AG04450 (cell line): ENCODE measurements at regions not wholly inside any gene's neighbourhood (a gene's known extent, or its start where the extent isn't known, plus 50 kb on each side); places are given as distances from the start of the nearest gene placed in this dataset.
"Not testable (repeated sequence)": the region's sequence is repeated elsewhere in the genome, so short reads cannot be mapped to it uniquely, and the experiment has no call there.

Experiments
- CTCF ChIA-PET: fragments of 300-600, 350-600 bp; formaldehyde crosslinking; extraction: SDS; loops from one replicate; lab custom pipeline; 2022; ENCODE audit warnings: antibody characterized with exemption, inconsistent platforms; lab: Charles Lee
- POLR2A ChIA-PET: fragments of 350-600 bp; formaldehyde crosslinking; extraction: SDS; loops from one replicate; lab custom pipeline; 2021; ENCODE audit warnings: antibody characterized with exemption, inconsistent platforms; lab: Yijun Ruan, JAX
- DNase-seq: peaks from one replicate; pipeline ENCODE4 v3.0.0-alpha.2; 2011; ENCODE audit warnings: low read depth, low spot score
- H3K27ac ChIP-seq: one replicate; pipeline ENCODE4 v1.5.1; 2012; ENCODE audit warnings: low read depth, low read length, control low read depth
- H3K27me3 ChIP-seq: one replicate; pipeline ENCODE4 v1.6.0; 2012; ENCODE audit warnings: low read length; ENCODE audit not compliant: control insufficient read depth, insufficient read depth
- H3K4me3 ChIP-seq: 2 replicates; pipeline ENCODE4 v1.5.1; 2011; ENCODE audit warnings: mild to moderate bottlenecking, low read depth, low read length, control low read depth
- H3K9me3 ChIP-seq: 2 replicates; pipeline ENCODE4 v1.5.1; 2012; ENCODE audit warnings: low read length; ENCODE audit not compliant: control insufficient read depth, insufficient read depth
- CTCF ChIP-seq: IDR thresholded peaks from 2 replicates; pipeline ENCODE4 v1.5.1; 2011; ENCODE audit warnings: low read depth, low read length, control low read depth, inconsistent platforms

- no peak for TF ChIP-seq CTCF
- no peak overlapping the region for H3K27ac ChIP-seq
- no peaks in the 10 kb centered on the region; the same call in 1 of the 2 replicates for H3K9me3 ChIP-seq
- DNase-seq = no peak
- H3K4me3 ChIP-seq = no peak overlapping the region
- POLR2A ChIA-PET = no interaction called here
- CTCF ChIA-PET = no interaction called here
- no peaks in the 10 kb centered on the region for H3K27me3 ChIP-seq
These were observed 924.9 kb upstream of the FAM98A start for GRCh38 chr2:34523958-34524514.

GRCh38 chr2:34519659-34520058 is 920.6 kb upstream of the FAM98A start:
- DNase-seq = no peak
- H3K27ac ChIP-seq = no peak overlapping the region
- peaks cover 6% of the 10 kb centered on the region for H3K9me3 ChIP-seq
- CTCF ChIA-PET = no interaction called here
- TF ChIP-seq CTCF = no peak
- POLR2A ChIA-PET = no interaction called here
- H3K27me3 ChIP-seq = no peaks in the 10 kb centered on the region
- H3K4me3 ChIP-seq = no peak overlapping the region

GRCh38 chr2:34498561-34498960 is 899.5 kb upstream of the FAM98A start:
- TF ChIP-seq CTCF = no peak
- H3K27ac ChIP-seq = no peak overlapping the region
- POLR2A ChIA-PET = no interaction called here
- peaks cover 21% of the 10 kb centered on the region for H3K9me3 ChIP-seq
- CTCF ChIA-PET = no interaction called here
- H3K27me3 ChIP-seq = no peaks in the 10 kb centered on the region
- no peak for DNase-seq
- no peak overlapping the region for H3K4me3 ChIP-seq

GRCh38 chr2:34494192-34494591 is 895.1 kb upstream of the FAM98A start:
- H3K27ac ChIP-seq, H3K27me3 ChIP-seq, DNase-seq, POLR2A ChIA-PET, H3K4me3 ChIP-seq, CTCF ChIA-PET: not testable (repeated sequence)
- H3K9me3 ChIP-seq = peaks cover 13% of the 10 kb centered on the region

GRCh38 chr2:34492561-34493455 is 893.7 kb upstream of the FAM98A start:
- ChIA-PET POLR2A (no interaction called here), CTCF (no interaction called here)
- TF ChIP-seq CTCF = no peak
- no peaks in the 10 kb centered on the region for H3K27me3 ChIP-seq
- peaks cover 10% of the 10 kb centered on the region for H3K9me3 ChIP-seq
- no peak overlapping the region for H3K4me3 ChIP-seq
- H3K27ac ChIP-seq = no peak overlapping the region
- DNase-seq = no peak
